Neural progenitor cell (in vitro differentiated cells): ENCODE measurements at regions not wholly inside any gene's neighbourhood (a gene's known extent, or its start where the extent isn't known, plus 50 kb on each side); places are given as distances from the start of the nearest gene placed in this dataset.

Experiments used
- DNase-seq: peaks from one replicate; pipeline ENCODE4 v3.0.0-alpha.2; 2016; ENCODE audit warnings: low spot score
- H2AFZ ChIP-seq: fragments of 200-600 bp; sonication (generic); replicated peaks from 2 replicates; pipeline ENCODE4 v1.6.1; 2016; ENCODE audit warnings: antibody characterized with exemption
- H3F3A ChIP-seq: fragments of 200-600 bp; sonication (generic); 2 replicates; pipeline ENCODE4 v1.6.1; 2016; ENCODE audit warnings: antibody characterized with exemption, low read depth
- H3K27ac ChIP-seq: fragments of 200-600 bp; sonication (generic); 2 replicates; pipeline ENCODE4 v1.5.1; 2016; ENCODE audit warnings: mild to moderate bottlenecking
- H3K27me3 ChIP-seq: fragments of 200-600 bp; sonication (generic); 2 replicates; pipeline ENCODE4 v1.6.1; 2016; ENCODE audit warnings: mild to moderate bottlenecking, moderate library complexity
- H3K36me3 ChIP-seq: fragments of 200-600 bp; sonication (generic); 2 replicates; pipeline ENCODE4 v1.5.1; 2016
- H3K4me1 ChIP-seq: fragments of 200-600 bp; sonication (generic); 2 replicates; pipeline ENCODE4 v1.6.1; 2016; ENCODE audit warnings: mixed run types
- H3K4me2 ChIP-seq: fragments of 200-600 bp; sonication (generic); 2 replicates; pipeline ENCODE4 v1.6.1; 2016
- H3K4me3 ChIP-seq: fragments of 200-600 bp; sonication (generic); 2 replicates; pipeline ENCODE4 v1.5.1; 2016
- H3K79me2 ChIP-seq: fragments of 200-600 bp; sonication (generic); 2 replicates; pipeline ENCODE4 v1.6.1; 2016; ENCODE audit warnings: low read depth
- H3K9ac ChIP-seq: fragments of 200-600 bp; sonication (generic); 2 replicates; pipeline ENCODE4 v1.6.1; 2016
- H3K9me3 ChIP-seq: fragments of 200-600 bp; sonication (generic); 2 replicates; pipeline ENCODE4 v1.5.1; 2016; ENCODE audit warnings: low read depth
- H4K20me1 ChIP-seq: fragments of 200-600 bp; sonication (generic); 2 replicates; pipeline ENCODE4 v1.6.1; 2016; ENCODE audit warnings: low read depth
- H3K27ac Mint-ChIP-seq: 3 replicates; pipeline ENCODE4 v1.8.0; 2021; ENCODE audit warnings: mixed read lengths
- H3K27me3 Mint-ChIP-seq: 2 replicates; pipeline ENCODE4 v1.8.0; 2022; ENCODE audit warnings: low read depth, mild to moderate bottlenecking, inconsistent platforms, moderate library complexity, mixed read lengths; ENCODE audit not compliant: insufficient read depth
- H3K36me3 Mint-ChIP-seq: 3 replicates; pipeline ENCODE4 v1.8.0; 2021; ENCODE audit warnings: mixed read lengths
- H3K4me1 Mint-ChIP-seq: 3 replicates; pipeline ENCODE4 v1.8.0; 2021; ENCODE audit warnings: mixed read lengths
- H3K4me3 Mint-ChIP-seq: 3 replicates; pipeline ENCODE4 v1.8.0; 2021; ENCODE audit warnings: mild to moderate bottlenecking, moderate library complexity, mixed read lengths
- H3K9me3 Mint-ChIP-seq: 3 replicates; pipeline ENCODE4 v1.8.0; 2020; ENCODE audit warnings: mixed read lengths
- CTCF ChIP-seq: fragments of 200-600 bp; sonication (generic); IDR thresholded peaks from 2 replicates; pipeline ENCODE4 v1.5.1; 2017; ENCODE audit warnings: antibody characterized with exemption, mild to moderate bottlenecking
- EZH2 ChIP-seq: fragments of 200-600 bp; sonication (generic); IDR thresholded peaks from 2 replicates; pipeline ENCODE4 v1.6.1; 2017; ENCODE audit warnings: antibody characterized with exemption, mild to moderate bottlenecking, moderate library complexity
- EZH2phosphoT487 ChIP-seq: fragments of 200-600 bp; sonication (generic); IDR thresholded peaks from 2 replicates; pipeline ENCODE4 v1.6.1; 2017; ENCODE audit warnings: antibody characterized with exemption

GRCh38 chr12:110983811-110984210 lies 63.4 kb upstream of the MYL2 start:
- TF ChIP-seq CTCF (no peak), EZH2phosphoT487 (no peak), EZH2 (no peak)
- Histone ChIP-seq H3K4me3 (no peak overlapping the region), H3K36me3 (no peaks in the 10 kb centered on the region), H3K4me1 (no peaks in the 10 kb centered on the region), H3K27me3 (no peaks in the 10 kb centered on the region), H3K27ac (no peak overlapping the region), H4K20me1 (no peaks in the 10 kb centered on the region), H3F3A (no peaks in the 10 kb centered on the region), H3K9ac (no peak overlapping the region), H2AFZ (no peak overlapping the region), H3K4me2 (no peak overlapping the region), H3K9me3 (no peaks in the 10 kb centered on the region), H3K79me2 (no peaks in the 10 kb centered on the region)
- H3K27ac Mint-ChIP-seq: no peak overlapping the region
- no peak overlapping the region for H3K4me3 Mint-ChIP-seq
- H3K36me3 Mint-ChIP-seq: no peaks in the 10 kb centered on the region
- H3K27me3 Mint-ChIP-seq: peaks cover 6% of the 10 kb centered on the region
- no peak for DNase-seq
- no peaks in the 10 kb centered on the region for H3K4me1 Mint-ChIP-seq
- no peaks in the 10 kb centered on the region for H3K9me3 Mint-ChIP-seq

GRCh38 chr12:110972866-110973265 lies 52.5 kb upstream of the MYL2 start:
- Mint-ChIP-seq H3K4me1 (no peaks in the 10 kb centered on the region), H3K36me3 (no peaks in the 10 kb centered on the region), H3K4me3 (no peak overlapping the region), H3K9me3 (peaks cover 3% of the 10 kb centered on the region), H3K27ac (no peak overlapping the region), H3K27me3 (no peaks in the 10 kb centered on the region)
- Histone ChIP-seq H3K79me2 (no peaks in the 10 kb centered on the region), H3K4me2 (no peak overlapping the region), H3K27me3 (no peaks in the 10 kb centered on the region), H3F3A (no peaks in the 10 kb centered on the region), H3K9ac (no peak overlapping the region), H3K4me1 (no peaks in the 10 kb centered on the region), H3K9me3 (no peaks in the 10 kb centered on the region), H3K36me3 (no peaks in the 10 kb centered on the region), H3K4me3 (no peak overlapping the region), H2AFZ (no peak overlapping the region), H4K20me1 (no peaks in the 10 kb centered on the region), H3K27ac (no peak overlapping the region)
- DNase-seq: no peak
- TF ChIP-seq CTCF: no peak
- TF ChIP-seq EZH2: no peak
- TF ChIP-seq EZH2phosphoT487: no peak

GRCh38 chr12:110971936-110972335 lies 51.6 kb upstream of the MYL2 start:
- Histone ChIP-seq H3K36me3 (no peaks in the 10 kb centered on the region), H3K27ac (no peak overlapping the region), H3K9ac (no peak overlapping the region), H3K4me2 (no peak overlapping the region), H2AFZ (no peak overlapping the region), H3F3A (no peaks in the 10 kb centered on the region), H3K9me3 (no peaks in the 10 kb centered on the region), H3K4me1 (no peaks in the 10 kb centered on the region), H3K4me3 (no peak overlapping the region), H3K27me3 (no peaks in the 10 kb centered on the region), H3K79me2 (no peaks in the 10 kb centered on the region), H4K20me1 (no peaks in the 10 kb centered on the region)
- Mint-ChIP-seq H3K4me3 (no peak overlapping the region), H3K9me3 (peaks cover 3% of the 10 kb centered on the region), H3K27me3 (no peaks in the 10 kb centered on the region), H3K4me1 (no peaks in the 10 kb centered on the region), H3K27ac (no peak overlapping the region), H3K36me3 (no peaks in the 10 kb centered on the region)
- no peak for DNase-seq
- no peak for TF ChIP-seq EZH2
- no peak for TF ChIP-seq CTCF
- TF ChIP-seq EZH2phosphoT487: no peak
